ENCODE measurements at regions not wholly inside any gene's neighbourhood (a gene's known extent, or its start where the extent isn't known, plus 50 kb on each side); places are given as distances from the start of the nearest gene placed in this dataset.

DNA sequence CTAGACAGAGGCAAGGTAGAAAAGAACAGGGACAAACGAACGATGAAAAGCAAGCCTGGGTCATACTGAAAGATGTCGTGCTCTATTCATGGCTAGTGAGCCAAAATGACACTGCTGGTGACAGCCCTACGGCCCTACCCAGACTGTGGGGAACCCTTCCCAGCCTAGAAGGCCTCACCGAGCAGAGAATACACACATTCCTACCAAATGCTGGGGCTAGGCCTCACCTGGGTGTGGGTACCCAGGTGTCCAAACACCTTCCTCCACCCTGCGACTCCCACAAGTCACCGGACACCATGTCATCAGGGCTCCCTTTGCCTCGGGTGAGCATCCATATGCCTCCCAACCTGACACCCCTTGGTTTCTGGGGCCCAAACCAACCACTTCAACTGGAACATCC, 85.3 kb upstream of the DOCK9 start:
- no peak for TF ChIP-seq EZH2 (IDR thresholded peaks at IDR 0.05; ENCODE audit: borderline replicate concordance, low read length)
- TF ChIP-seq, protein P1, sequence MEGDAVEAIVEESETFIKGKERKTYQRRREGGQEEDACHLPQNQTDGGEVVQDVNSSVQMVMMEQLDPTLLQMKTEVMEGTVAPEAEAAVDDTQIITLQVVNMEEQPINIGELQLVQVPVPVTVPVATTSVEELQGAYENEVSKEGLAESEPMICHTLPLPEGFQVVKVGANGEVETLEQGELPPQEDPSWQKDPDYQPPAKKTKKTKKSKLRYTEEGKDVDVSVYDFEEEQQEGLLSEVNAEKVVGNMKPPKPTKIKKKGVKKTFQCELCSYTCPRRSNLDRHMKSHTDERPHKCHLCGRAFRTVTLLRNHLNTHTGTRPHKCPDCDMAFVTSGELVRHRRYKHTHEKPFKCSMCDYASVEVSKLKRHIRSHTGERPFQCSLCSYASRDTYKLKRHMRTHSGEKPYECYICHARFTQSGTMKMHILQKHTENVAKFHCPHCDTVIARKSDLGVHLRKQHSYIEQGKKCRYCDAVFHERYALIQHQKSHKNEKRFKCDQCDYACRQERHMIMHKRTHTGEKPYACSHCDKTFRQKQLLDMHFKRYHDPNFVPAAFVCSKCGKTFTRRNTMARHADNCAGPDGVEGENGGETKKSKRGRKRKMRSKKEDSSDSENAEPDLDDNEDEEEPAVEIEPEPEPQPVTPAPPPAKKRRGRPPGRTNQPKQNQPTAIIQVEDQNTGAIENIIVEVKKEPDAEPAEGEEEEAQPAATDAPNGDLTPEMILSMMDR (IDR thresholded peaks at IDR 0.05; ENCODE audit: low read length): no peak
